Mesenchymal stem cell (in vitro differentiated cells and primary cell): ENCODE measurements at regions not wholly inside any gene's neighbourhood (a gene's known extent, or its start where the extent isn't known, plus 50 kb on each side); places are given as distances from the start of the nearest gene placed in this dataset.

ENCODE experiments used
- DNase-seq: peaks from one replicate; pipeline ENCODE4 v3.0.0-alpha.2; 2013
- H2AFZ ChIP-seq: one replicate; pipeline ENCODE4 v1.6.1; 2013; ENCODE audit warnings: low read depth, mild to moderate bottlenecking, control low read depth, inconsistent platforms, low read length, moderate library complexity
- H2AK5ac ChIP-seq: 2 replicates; pipeline ENCODE4 v1.6.1; 2013; ENCODE audit warnings: low read length, moderate library complexity, mild to moderate bottlenecking, inconsistent platforms; ENCODE audit not compliant: severe bottlenecking
- H2BK120ac ChIP-seq: one replicate; pipeline ENCODE4 v1.6.1; 2013; ENCODE audit warnings: low read depth, mild to moderate bottlenecking, inconsistent platforms, low read length, moderate library complexity
- H2BK12ac ChIP-seq, 2 experiments: one replicate each; pipeline ENCODE4 v1.6.1; 2013; ENCODE audit warnings: inconsistent platforms in 2 of 2, low read length in 2 of 2, mild to moderate bottlenecking in 2 of 2, moderate library complexity in 2 of 2, control low read depth in 1 of 2
- H2BK15ac ChIP-seq: one replicate; pipeline ENCODE4 v1.6.1; 2013; ENCODE audit warnings: mild to moderate bottlenecking, low read depth, inconsistent platforms; ENCODE audit not compliant: poor library complexity, severe bottlenecking
- H2BK5ac ChIP-seq: 2 replicates; pipeline ENCODE4 v1.6.1; 2013; ENCODE audit warnings: low read depth, mild to moderate bottlenecking, low read length, control low read depth, inconsistent platforms; ENCODE audit not compliant: poor library complexity, severe bottlenecking
- H3K14ac ChIP-seq, 2 experiments: one replicate each; pipeline ENCODE4 v1.6.1; 2013; ENCODE audit warnings: inconsistent platforms in 2 of 2, low read length in 2 of 2, control low read depth in 1 of 2, mild to moderate bottlenecking in 1 of 2, moderate library complexity in 1 of 2
- H3K18ac ChIP-seq, 2 experiments: one replicate each; pipeline ENCODE4 v1.6.1; 2013; ENCODE audit warnings: inconsistent platforms in 2 of 2, low read length in 2 of 2, control low read depth in 1 of 2, low read depth in 1 of 2, mild to moderate bottlenecking in 1 of 2
- H3K23ac ChIP-seq, 2 experiments: one replicate each; pipeline ENCODE4 v1.6.1; 2013; ENCODE audit warnings: inconsistent platforms in 2 of 2, low read length in 2 of 2, mild to moderate bottlenecking in 2 of 2, moderate library complexity in 2 of 2, control low read depth in 1 of 2
- H3K27ac ChIP-seq: 2 replicates; pipeline ENCODE4 v1.5.1; 2013; ENCODE audit warnings: mild to moderate bottlenecking, moderate library complexity, low read length, control low read depth, inconsistent platforms; ENCODE audit not compliant: poor library complexity, severe bottlenecking
- H3K27me3 ChIP-seq, 2 experiments: 2 replicates each; pipeline versions ENCODE4 v1.6.1 to v1.7.0; 2013; ENCODE audit warnings: low read length in 2 of 2, mild to moderate bottlenecking in 2 of 2, moderate library complexity in 2 of 2, control low read depth in 1 of 2, inconsistent platforms in 1 of 2; ENCODE audit not compliant: control insufficient read depth in 1 of 2, insufficient read depth in 1 of 2
- H3K36me3 ChIP-seq, 2 experiments: 2 replicates each; pipeline versions ENCODE4 v1.6.1 to v1.7.0; 2013; ENCODE audit warnings: low read length in 2 of 2, control low read depth in 1 of 2, inconsistent platforms in 1 of 2, low read depth in 1 of 2, mild to moderate bottlenecking in 1 of 2; ENCODE audit not compliant: insufficient read depth in 2 of 2, control insufficient read depth in 1 of 2
- H3K4ac ChIP-seq, 2 experiments: one replicate each; pipeline ENCODE4 v1.6.1; 2013; ENCODE audit warnings: inconsistent platforms in 2 of 2, low read length in 2 of 2, mild to moderate bottlenecking in 2 of 2, moderate library complexity in 2 of 2, control low read depth in 1 of 2, low read depth in 1 of 2
- H3K4me1 ChIP-seq: 2 replicates; pipeline ENCODE4 v1.6.1; 2013; ENCODE audit warnings: low read depth, low read length, control low read depth; ENCODE audit not compliant: control insufficient read depth, insufficient read depth
- H3K4me2 ChIP-seq: 2 replicates; pipeline ENCODE4 v1.6.1; 2013; ENCODE audit warnings: low read length, mild to moderate bottlenecking, inconsistent platforms; ENCODE audit not compliant: poor library complexity, severe bottlenecking
- H3K4me3 ChIP-seq, 2 experiments: 2 replicates each; pipeline versions ENCODE4 v1.5.1 to v1.7.0; 2013; ENCODE audit warnings: low read length in 2 of 2, mild to moderate bottlenecking in 2 of 2, control low read depth in 1 of 2, low read depth in 1 of 2; ENCODE audit not compliant: insufficient read depth in 1 of 2
- H3K79me1 ChIP-seq: replicated peaks from 2 replicates; pipeline ENCODE4 v1.6.1; 2013; ENCODE audit warnings: mild to moderate bottlenecking, control low read depth, low read length, inconsistent platforms; ENCODE audit not compliant: poor library complexity, severe bottlenecking
- H3K9ac ChIP-seq: 2 replicates; pipeline ENCODE4 v1.7.0; 2013; ENCODE audit warnings: mild to moderate bottlenecking, low read length, moderate library complexity
- H3K9me3 ChIP-seq: 2 replicates; pipeline ENCODE4 v1.7.0; 2013; ENCODE audit warnings: mild to moderate bottlenecking, low read length; ENCODE audit not compliant: control insufficient read depth
- H4K8ac ChIP-seq: one replicate; pipeline ENCODE4 v1.6.1; 2013; ENCODE audit warnings: inconsistent platforms, mild to moderate bottlenecking, low read length, moderate library complexity
- H4K91ac ChIP-seq: one replicate; pipeline ENCODE4 v1.6.1; 2013; ENCODE audit warnings: mild to moderate bottlenecking, low read length, inconsistent platforms
- WGBS: methylation state at CpG from one replicate; pipeline ENCODE4 v1.1.7; 2013; ENCODE audit warnings: mixed read lengths; 5-methylcytosine and 5-hydroxymethylcytosine counted together

DNA sequence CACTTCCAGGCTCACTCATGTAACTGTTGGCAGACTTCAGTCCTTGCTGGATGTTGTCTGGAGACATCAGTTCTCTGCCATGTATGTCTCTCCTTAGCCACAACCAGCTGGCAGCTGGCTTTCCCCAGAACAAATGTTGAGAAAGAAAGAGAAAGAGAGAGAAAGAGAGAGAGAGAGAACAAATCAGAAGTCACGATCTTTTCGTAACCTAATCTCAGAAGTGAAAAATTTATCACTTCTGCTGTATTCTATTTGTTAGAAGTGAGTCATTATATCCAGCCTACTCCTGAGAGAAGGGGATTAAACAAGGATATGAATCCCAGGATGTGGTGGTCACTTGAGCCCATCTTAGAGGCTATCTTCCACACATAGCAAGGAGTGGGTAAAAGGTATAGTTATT, 101.2 kb downstream of the BTG1 start:
- H3K23ac ChIP-seq, result no peak overlapping the region
- H2AFZ ChIP-seq, result peak overlapping the region; percentile 36
- no peak overlapping the region for H4K91ac ChIP-seq
- H3K4ac ChIP-seq, result no peak overlapping the region
- H3K18ac ChIP-seq, result no peak overlapping the region
- no peaks in the 10 kb centered on the region for H3K27me3 ChIP-seq
- no peak for DNase-seq
- H2BK12ac ChIP-seq, result no peak overlapping the region
- WGBS, result no CpG with 5 or more reads among the region's 2 CpGs
- no peak overlapping the region for H3K4me3 ChIP-seq
- no peaks in the 10 kb centered on the region for H3K36me3 ChIP-seq
- H2BK5ac ChIP-seq, result no peak overlapping the region
- H3K4me2 ChIP-seq, result no peak overlapping the region
- no peaks in the 10 kb centered on the region for H3K79me1 ChIP-seq
- no peak overlapping the region for H2BK15ac ChIP-seq
- no peak overlapping the region for H4K8ac ChIP-seq
- no peak overlapping the region for H2BK120ac ChIP-seq
- no peak overlapping the region for H3K27ac ChIP-seq
- no peak overlapping the region for H3K9ac ChIP-seq
- H3K9me3 ChIP-seq, result no peaks in the 10 kb centered on the region
- H3K4me1 ChIP-seq, result no peaks in the 10 kb centered on the region
- H3K14ac ChIP-seq, result no peak overlapping the region
- H2AK5ac ChIP-seq, result no peak overlapping the region

DNA sequence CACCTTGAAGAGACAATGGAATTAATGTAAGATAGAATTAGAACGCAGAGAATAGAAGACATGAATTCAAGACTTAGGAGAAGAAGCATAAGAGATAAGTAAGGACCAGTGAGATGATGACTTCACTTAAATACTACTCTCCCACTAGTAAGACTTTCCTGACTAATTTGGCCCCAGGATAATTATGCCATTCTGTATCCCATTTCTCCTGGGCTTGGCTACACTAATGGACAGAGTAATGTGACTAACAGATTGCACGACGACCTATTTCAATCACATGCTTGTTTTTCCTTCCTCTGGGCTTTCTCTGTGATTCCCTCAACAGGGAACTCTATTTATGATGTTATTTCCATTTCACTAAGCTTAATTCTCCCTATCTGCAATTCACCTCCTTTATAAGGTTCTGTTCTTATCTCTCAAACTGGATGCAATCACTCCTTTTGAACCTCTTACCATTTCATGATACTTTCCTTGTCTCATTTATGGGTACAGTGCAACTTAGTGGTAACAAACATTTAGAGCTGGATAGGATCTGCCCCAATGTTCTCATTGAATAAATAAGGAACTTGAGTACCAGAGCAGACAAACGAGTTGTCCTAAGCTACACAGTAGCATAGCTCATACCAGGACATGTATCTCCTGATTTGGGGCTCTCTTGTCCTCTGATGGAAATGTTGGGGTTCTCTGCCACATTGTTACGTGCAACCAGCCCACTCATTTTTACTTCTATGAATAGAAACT, 102.7 kb downstream of the BTG1 start:
- Histone ChIP-seq H3K27ac (no peak overlapping the region), H3K36me3 (no peaks in the 10 kb centered on the region), H4K91ac (no peak overlapping the region), H3K27me3 (no peaks in the 10 kb centered on the region), H3K4me3 (no peak overlapping the region), H3K4ac (no peak overlapping the region), H2AK5ac (no peak overlapping the region), H2AFZ (no peak overlapping the region), H3K9ac (no peak overlapping the region), H3K18ac (no peak overlapping the region), H2BK120ac (no peak overlapping the region), H3K14ac (no peak overlapping the region), H4K8ac (no peak overlapping the region), H3K4me2 (no peak overlapping the region), H3K79me1 (no peaks in the 10 kb centered on the region), H2BK15ac (no peak overlapping the region), H2BK5ac (no peak overlapping the region), H3K4me1 (no peaks in the 10 kb centered on the region), H3K23ac (no peak overlapping the region), H3K9me3 (no peaks in the 10 kb centered on the region), H2BK12ac (no peak overlapping the region)
- no peak for DNase-seq
- 98% methylated on average over 4 of the region's 5 CpGs for WGBS

- Histone ChIP-seq H2BK12ac (no peak overlapping the region), H3K4ac (no peak overlapping the region), H3K9me3 (no peaks in the 10 kb centered on the region), H3K79me1 (no peaks in the 10 kb centered on the region), H3K4me2 (no peak overlapping the region), H3K9ac (no peak overlapping the region), H2AK5ac (no peak overlapping the region), H2BK5ac (no peak overlapping the region), H3K36me3 (no peaks in the 10 kb centered on the region), H3K18ac (peak overlapping the region in 1 of 2 experiments; percentile 6), H2BK15ac (no peak overlapping the region), H4K91ac (no peak overlapping the region), H3K4me3 (no peak overlapping the region), H3K27ac (no peak overlapping the region), H2AFZ (no peak overlapping the region), H4K8ac (no peak overlapping the region), H3K4me1 (no peaks in the 10 kb centered on the region), H3K23ac (no peak overlapping the region), H3K27me3 (no peaks in the 10 kb centered on the region), H2BK120ac (no peak overlapping the region), H3K14ac (no peak overlapping the region)
- DNase-seq, result no peak
- no CpG with 5 or more reads among the region's 1 CpG for WGBS
Measured at GRCh38 chr12:92041742-92042141, 103.9 kb downstream of the BTG1 start.

DNA sequence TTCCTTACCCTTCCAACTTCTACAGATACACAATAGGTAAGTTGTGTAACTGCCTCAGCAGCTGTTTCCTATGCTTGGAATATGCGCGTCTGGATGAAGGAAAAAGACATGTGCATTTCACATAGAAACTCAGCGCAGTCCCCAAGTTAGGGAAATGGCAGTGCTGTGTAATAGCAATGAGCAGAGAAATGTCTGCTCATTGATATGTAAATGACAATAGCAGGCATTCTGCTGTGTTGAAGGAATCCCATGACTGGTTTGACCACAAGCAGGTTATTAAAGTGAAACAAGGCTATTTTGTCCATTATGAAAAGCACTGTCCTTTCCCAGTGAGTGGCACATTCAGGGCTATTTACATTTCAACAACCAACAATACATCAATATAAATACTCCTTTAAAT, 106.6 kb downstream of the BTG1 start:
- peaks cover 2% of the 10 kb centered on the region for H3K4me1 ChIP-seq
- H3K4me2 ChIP-seq, result no peak overlapping the region
- H3K14ac ChIP-seq, result no peak overlapping the region
- 93% methylated on average over 3 of the region's 3 CpGs for WGBS
- H2BK120ac ChIP-seq, result no peak overlapping the region
- no peak overlapping the region for H3K4me3 ChIP-seq
- no peak for DNase-seq
- H2BK15ac ChIP-seq, result no peak overlapping the region
- no peak overlapping the region for H3K18ac ChIP-seq
- no peaks in the 10 kb centered on the region for H3K79me1 ChIP-seq
- no peak overlapping the region for H3K23ac ChIP-seq
- H2BK5ac ChIP-seq, result no peak overlapping the region
- no peaks in the 10 kb centered on the region for H3K27me3 ChIP-seq
- no peaks in the 10 kb centered on the region for H3K9me3 ChIP-seq
- H2AK5ac ChIP-seq, result no peak overlapping the region
- H3K36me3 ChIP-seq, result no peaks in the 10 kb centered on the region
- H3K27ac ChIP-seq, result no peak overlapping the region
- no peak overlapping the region for H4K91ac ChIP-seq
- no peak overlapping the region for H4K8ac ChIP-seq
- H3K9ac ChIP-seq, result no peak overlapping the region
- no peak overlapping the region for H2AFZ ChIP-seq
- H3K4ac ChIP-seq, result no peak overlapping the region
- no peak overlapping the region for H2BK12ac ChIP-seq
